Testis (tissue), 2 donors: ENCODE measurements at regions not wholly inside any gene's neighbourhood (a gene's known extent, or its start where the extent isn't known, plus 50 kb on each side); places are given as distances from the start of the nearest gene placed in this dataset.

Source experiments
- DNase-seq: peaks from one replicate; pipeline ENCODE4 v3.0.0-alpha.2; 2019
- H3K27ac ChIP-seq, 2 donors: fragments of 200-600 bp; sonication (generic); one replicate each; pipeline ENCODE4 v1.5.1; 2019
- H3K27me3 ChIP-seq: fragments of 200-600 bp; sonication (generic); one replicate; pipeline ENCODE4 v1.5.1; 2019
- H3K36me3 ChIP-seq: fragments of 200-600 bp; sonication (generic); one replicate; pipeline ENCODE4 v1.5.1; 2017; ENCODE audit warnings: low read depth; ENCODE audit errors: missing control alignments
- H3K4me1 ChIP-seq: fragments of 200-600 bp; sonication (generic); one replicate; pipeline ENCODE4 v1.5.1; 2019
- H3K4me3 ChIP-seq, 2 donors: fragments of 200-600 bp; sonication (generic); one replicate each; pipeline ENCODE4 v1.5.1; 2017 to 2019
- H3K9me3 ChIP-seq: fragments of 200-600 bp; sonication (generic); one replicate; pipeline ENCODE4 v1.5.1; 2017
- POLR2A ChIP-seq: fragments of 450-650 bp; IDR thresholded peaks from one replicate; pipeline ENCODE4 v1.6.1; 2017; ENCODE audit warnings: antibody characterized with exemption, mild to moderate bottlenecking, moderate library complexity
- WGBS, 2 donors: methylation state at CpG; one replicate each; pipeline ENCODE4 v1.1.5; 2018; 5-methylcytosine and 5-hydroxymethylcytosine counted together
- intact Hi-C: fragments of 100-400 bp; cut with DNase I; formaldehyde crosslinking; loops from one replicate; pipeline ENCODE4 v1.15.1; 2023; ENCODE audit warnings: low total_unique reads
- TF ChIP-seq, protein P1 (sequence below), 3 experiments: fragments of 450-650 bp in 2 of 3; fragments of 200-600 bp in 1 of 3; sonication (generic) in 1 of 3; IDR thresholded peaks; one replicate each; pipeline ENCODE4 v1.5.1; 2016 to 2019; ENCODE audit warnings: antibody characterized with exemption in 3 of 3, mild to moderate bottlenecking in 2 of 3, moderate library complexity in 1 of 3

DNA sequence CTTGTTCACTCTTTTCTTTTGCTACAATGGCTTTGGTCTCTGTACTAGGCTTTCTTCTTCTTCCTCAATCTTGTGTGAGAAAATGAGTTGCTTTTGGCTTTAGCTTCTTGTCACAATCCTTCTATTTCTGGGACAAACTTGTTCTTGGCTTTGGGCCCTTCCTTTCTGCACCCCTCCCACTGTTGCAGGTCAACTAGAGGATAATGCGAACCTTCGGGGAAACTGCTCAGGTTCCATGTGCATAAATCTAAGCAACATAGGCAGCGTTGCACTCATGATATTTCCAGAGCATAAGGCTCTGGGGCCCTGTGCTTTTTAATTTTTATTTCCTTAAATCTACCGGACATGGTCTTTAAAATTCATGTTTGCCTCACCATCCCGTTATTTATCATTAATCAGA is 89.8 kb upstream of the LRIG3 start:
- DNase-seq, result no peak
- 83 to 89% methylated on average over 5 of the region's 5 CpGs for WGBS, 2 donors
- intact Hi-C loops, result no loop called here

DNA sequence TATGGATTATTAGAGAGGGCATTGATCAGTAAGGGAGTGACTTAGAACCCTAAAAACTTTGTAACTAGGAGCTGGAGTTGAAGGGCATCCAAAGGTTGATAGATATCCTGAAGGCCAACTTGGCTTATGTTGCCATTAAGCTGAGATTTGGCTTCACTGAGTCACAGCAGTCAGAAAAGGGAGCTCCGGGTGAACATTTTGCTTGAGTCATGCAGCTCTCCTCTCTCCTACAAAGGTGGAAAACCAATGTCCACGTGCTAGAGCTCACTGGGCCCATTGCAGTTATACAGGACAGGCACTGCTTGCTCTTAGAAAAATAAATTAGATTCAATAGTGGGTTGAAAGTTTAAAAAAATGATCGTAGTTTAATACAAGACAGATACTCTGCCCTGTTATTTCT is 87.3 kb upstream of the LRIG3 start:
- no peaks in the 10 kb centered on the region for H3K36me3 ChIP-seq
- no peaks in the 10 kb centered on the region for H3K4me1 ChIP-seq
- no peak overlapping the region for H3K27ac ChIP-seq
- WGBS, 2 donors, result 75 to 87% methylated on average over 3 of the region's 3 CpGs
- no peaks in the 10 kb centered on the region for H3K9me3 ChIP-seq
- no peak for DNase-seq
- no peak overlapping the region for H3K4me3 ChIP-seq
- TF ChIP-seq POLR2A, result no peak
- TF ChIP-seq, protein P1, sequence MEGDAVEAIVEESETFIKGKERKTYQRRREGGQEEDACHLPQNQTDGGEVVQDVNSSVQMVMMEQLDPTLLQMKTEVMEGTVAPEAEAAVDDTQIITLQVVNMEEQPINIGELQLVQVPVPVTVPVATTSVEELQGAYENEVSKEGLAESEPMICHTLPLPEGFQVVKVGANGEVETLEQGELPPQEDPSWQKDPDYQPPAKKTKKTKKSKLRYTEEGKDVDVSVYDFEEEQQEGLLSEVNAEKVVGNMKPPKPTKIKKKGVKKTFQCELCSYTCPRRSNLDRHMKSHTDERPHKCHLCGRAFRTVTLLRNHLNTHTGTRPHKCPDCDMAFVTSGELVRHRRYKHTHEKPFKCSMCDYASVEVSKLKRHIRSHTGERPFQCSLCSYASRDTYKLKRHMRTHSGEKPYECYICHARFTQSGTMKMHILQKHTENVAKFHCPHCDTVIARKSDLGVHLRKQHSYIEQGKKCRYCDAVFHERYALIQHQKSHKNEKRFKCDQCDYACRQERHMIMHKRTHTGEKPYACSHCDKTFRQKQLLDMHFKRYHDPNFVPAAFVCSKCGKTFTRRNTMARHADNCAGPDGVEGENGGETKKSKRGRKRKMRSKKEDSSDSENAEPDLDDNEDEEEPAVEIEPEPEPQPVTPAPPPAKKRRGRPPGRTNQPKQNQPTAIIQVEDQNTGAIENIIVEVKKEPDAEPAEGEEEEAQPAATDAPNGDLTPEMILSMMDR (IDR thresholded peaks at IDR 0.05), result no peak
- intact Hi-C loops, result no loop called here
- no peaks in the 10 kb centered on the region for H3K27me3 ChIP-seq

More for the DNA sequence above, 89.8 kb upstream of the LRIG3 start:
- H3K4me3 ChIP-seq, result no peak overlapping the region
- TF ChIP-seq, protein P1 (IDR thresholded peaks at IDR 0.05), result no peak
- no peak for TF ChIP-seq POLR2A
- no peaks in the 10 kb centered on the region for H3K9me3 ChIP-seq
- H3K27ac ChIP-seq, result no peak overlapping the region
- H3K4me1 ChIP-seq, result no peaks in the 10 kb centered on the region
- no peaks in the 10 kb centered on the region for H3K27me3 ChIP-seq
- H3K36me3 ChIP-seq, result no peaks in the 10 kb centered on the region

DNA sequence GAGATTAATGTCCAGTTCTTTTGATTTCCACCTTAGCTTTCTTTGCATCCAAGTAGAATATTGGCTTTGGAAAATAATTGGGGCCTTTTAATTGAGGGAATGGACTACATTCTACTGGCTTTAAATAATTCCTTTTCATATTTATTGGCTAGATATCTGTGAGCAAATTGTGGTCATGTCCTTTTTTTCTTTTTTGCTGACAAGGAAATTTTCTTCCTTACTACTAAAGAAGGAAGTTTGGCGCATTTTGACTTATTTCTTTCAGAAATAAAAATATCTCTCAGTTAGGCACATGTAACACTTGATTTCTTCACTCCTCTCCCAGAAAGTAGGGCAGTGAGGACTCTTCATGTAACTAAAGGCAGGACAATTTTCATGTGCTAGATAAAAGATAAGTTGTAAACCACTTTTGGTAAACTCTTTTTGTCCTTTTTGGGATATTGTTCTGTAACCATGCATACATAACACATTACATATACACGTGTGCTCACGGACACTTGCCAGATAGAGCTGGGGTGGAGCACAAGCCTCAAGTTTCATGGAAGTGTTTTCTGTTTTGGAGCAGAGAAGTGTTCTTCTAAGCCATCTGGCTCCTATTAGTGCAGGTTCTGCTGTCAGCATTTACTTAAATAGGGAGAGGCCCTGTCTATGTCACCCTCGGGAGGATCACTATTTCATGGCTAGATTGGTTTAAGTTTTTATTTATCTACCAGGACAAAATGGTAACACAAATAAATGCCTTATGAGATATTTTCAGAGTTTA is 85.1 kb upstream of the LRIG3 start:
- H3K27ac ChIP-seq, result no peak overlapping the region
- DNase-seq, result no peak
- H3K4me3 ChIP-seq, result no peak overlapping the region
- WGBS, 2 donors, result 40 to 55% methylated on average over 4 of the region's 4 CpGs
- intact Hi-C loops, result no loop called here
- no peaks in the 10 kb centered on the region for H3K36me3 ChIP-seq
- H3K27me3 ChIP-seq, result no peaks in the 10 kb centered on the region
- H3K4me1 ChIP-seq, result no peaks in the 10 kb centered on the region
- TF ChIP-seq, protein P1 (IDR thresholded peaks at IDR 0.05), result no peak
- no peak for TF ChIP-seq POLR2A
- no peaks in the 10 kb centered on the region for H3K9me3 ChIP-seq

DNA sequence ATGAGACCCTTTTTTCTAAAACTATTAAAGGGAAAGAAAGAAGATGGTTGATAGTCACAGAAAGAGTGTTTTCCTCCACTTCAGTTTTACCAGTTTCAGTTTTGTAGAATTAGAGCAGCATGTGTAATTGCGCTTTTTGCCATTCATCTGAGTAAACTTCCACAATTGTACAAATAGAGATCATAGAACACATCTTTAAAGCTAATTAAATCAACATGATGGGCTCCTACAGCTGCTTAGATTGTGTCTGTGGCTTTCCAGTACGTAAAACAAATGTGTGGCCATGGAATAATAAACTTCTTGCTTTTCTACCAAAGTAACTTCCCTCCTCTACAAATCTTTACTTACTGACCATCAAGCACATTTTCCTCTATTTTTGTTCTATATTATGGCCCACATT is 84.2 kb upstream of the LRIG3 start:
- Histone ChIP-seq H3K36me3 (no peaks in the 10 kb centered on the region), H3K9me3 (no peaks in the 10 kb centered on the region), H3K4me1 (no peaks in the 10 kb centered on the region), H3K4me3 (no peak overlapping the region), H3K27me3 (no peaks in the 10 kb centered on the region), H3K27ac (no peak overlapping the region)
- 86 to 91% methylated on average over 2 of the region's 2 CpGs for WGBS, 2 donors
- no peak for DNase-seq
- intact Hi-C loops, result no loop called here
- TF ChIP-seq POLR2A, result no peak
- TF ChIP-seq, protein P1 (IDR thresholded peaks at IDR 0.05), result no peak
